Thymus (tissue), 11 donors: ENCODE measurements at regions not wholly inside any gene's neighbourhood (a gene's known extent, or its start where the extent isn't known, plus 50 kb on each side); places are given as distances from the start of the nearest gene placed in this dataset.
"Not testable (repeated sequence)": the region's sequence is repeated elsewhere in the genome, so short reads cannot be mapped to it uniquely, and the experiment has no call there.

ENCODE experiments used
- DNase-seq, 9 donors: peaks; one replicate each; pipeline ENCODE4 v3.0.0-alpha.2; 2013; ENCODE audit warnings: low spot score in 9 of 9, low read depth in 6 of 9, missing footprints in 1 of 9
- H3K27ac ChIP-seq, 2 donors: one replicate each; pipeline ENCODE4 v1.5.1; 2013; ENCODE audit warnings: control low read depth in 1 of 2, low read depth in 1 of 2, low read length in 1 of 2, mild to moderate bottlenecking in 1 of 2, moderate library complexity in 1 of 2
- H3K27me3 ChIP-seq, 2 donors: one replicate each; pipeline ENCODE4 v1.5.1; 2013; ENCODE audit warnings: low read length in 1 of 2; ENCODE audit not compliant: control insufficient read depth in 2 of 2, insufficient read depth in 1 of 2
- H3K36me3 ChIP-seq, 2 donors: one replicate each; pipeline ENCODE4 v1.5.1; 2013; ENCODE audit warnings: low read length in 1 of 2, mild to moderate bottlenecking in 1 of 2, moderate library complexity in 1 of 2; ENCODE audit not compliant: control insufficient read depth in 2 of 2, insufficient read depth in 2 of 2
- H3K4me1 ChIP-seq, 2 donors: one replicate each; pipeline ENCODE4 v1.5.1; 2013; ENCODE audit warnings: low read length in 2 of 2; ENCODE audit not compliant: control insufficient read depth in 2 of 2, insufficient read depth in 2 of 2
- H3K4me3 ChIP-seq, 2 donors: one replicate each; pipeline ENCODE4 v1.5.1; 2013; ENCODE audit warnings: low read length in 2 of 2, control low read depth in 1 of 2, mild to moderate bottlenecking in 1 of 2
- H3K9me3 ChIP-seq, 2 donors: one replicate each; pipeline ENCODE4 v1.5.1; 2013; ENCODE audit warnings: low read length in 1 of 2, mild to moderate bottlenecking in 1 of 2; ENCODE audit not compliant: control insufficient read depth in 2 of 2, insufficient read depth in 1 of 2
- WGBS: extraction: QIAGEN DNeasy Blood & Tissue Kit; methylation state at CpG from one replicate; pipeline ENCODE4 v1.1.7; 2013; 5-methylcytosine and 5-hydroxymethylcytosine counted together
- donor health status: healthy.

DNA sequence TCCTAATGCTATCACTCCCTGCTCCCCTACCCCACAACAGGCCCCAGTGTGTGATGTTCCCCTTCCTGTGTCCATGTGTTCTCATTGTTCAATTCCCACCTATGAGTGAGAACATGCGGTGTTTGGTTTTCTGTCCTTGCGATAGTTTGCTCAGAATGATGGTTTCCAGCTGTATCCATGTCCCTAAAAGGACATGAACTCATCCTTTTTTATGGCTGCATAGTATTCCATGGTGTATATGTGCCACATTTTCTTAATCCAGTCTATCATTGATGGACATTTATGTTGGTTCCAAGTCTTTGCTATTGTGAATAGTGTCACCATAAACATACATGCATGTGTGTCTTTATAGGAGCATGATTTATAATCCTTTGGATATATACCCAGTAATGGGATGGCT lies 80.4 kb upstream of the B3GAT1 start:
- not testable (repeated sequence) for H3K36me3 ChIP-seq, H3K4me3 ChIP-seq, H3K9me3 ChIP-seq, DNase-seq, H3K27me3 ChIP-seq, H3K27ac ChIP-seq, H3K4me1 ChIP-seq
- WGBS = 94% methylated on average over 2 of the region's 2 CpGs

GRCh38 chr11:134489728-134490127 lies 77.7 kb upstream of the B3GAT1 start:
- no peaks in the 10 kb centered on the region for H3K36me3 ChIP-seq
- DNase-seq = no peak

GRCh38 chr11:134488913-134489312 lies 76.9 kb upstream of the B3GAT1 start:
- Histone ChIP-seq H3K4me3 (no peak overlapping the region), H3K36me3 (no peaks in the 10 kb centered on the region), H3K27me3 (no peaks in the 10 kb centered on the region), H3K27ac (no peak overlapping the region), H3K9me3 (no peaks in the 10 kb centered on the region), H3K4me1 (no peaks in the 10 kb centered on the region)
- WGBS = 84% methylated on average over 9 of the region's 9 CpGs
- DNase-seq = no peak

More at GRCh38 chr11:134489728-134490127, 77.7 kb upstream of the B3GAT1 start:
- H3K27ac ChIP-seq = no peak overlapping the region
- no peaks in the 10 kb centered on the region for H3K27me3 ChIP-seq
- H3K4me1 ChIP-seq = no peaks in the 10 kb centered on the region
- H3K4me3 ChIP-seq = no peak overlapping the region
- H3K9me3 ChIP-seq = no peaks in the 10 kb centered on the region
- 70% methylated on average over 5 of the region's 5 CpGs for WGBS

DNA sequence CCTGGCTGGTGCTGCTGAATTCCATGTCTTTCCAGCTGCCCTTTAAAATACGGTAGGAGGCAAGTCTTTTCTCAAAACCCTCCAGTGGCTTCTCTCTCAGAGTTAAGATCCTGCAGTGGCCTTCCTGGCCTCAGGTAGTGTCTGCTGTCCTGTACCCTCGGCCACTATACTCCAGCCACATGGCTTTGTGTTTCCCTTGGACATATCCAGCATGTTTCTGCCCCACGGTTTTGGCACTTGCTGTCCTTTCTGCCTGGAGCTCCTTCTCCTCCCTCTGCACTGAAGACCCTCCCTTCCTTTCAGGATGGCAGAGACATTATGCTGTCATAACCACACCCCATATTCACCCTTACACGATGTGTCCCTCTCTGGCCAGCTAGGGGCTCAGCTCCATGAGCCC lies 76.5 kb upstream of the B3GAT1 start:
- Histone ChIP-seq H3K4me3 (no peak overlapping the region), H3K4me1 (no peaks in the 10 kb centered on the region), H3K27me3 (no peaks in the 10 kb centered on the region), H3K9me3 (no peaks in the 10 kb centered on the region), H3K36me3 (no peaks in the 10 kb centered on the region), H3K27ac (no peak overlapping the region)
- DNase-seq = no peak
- WGBS = 75% methylated on average over 4 of the region's 4 CpGs

- H3K27me3 ChIP-seq = no peaks in the 10 kb centered on the region
- H3K36me3 ChIP-seq = no peaks in the 10 kb centered on the region
- H3K9me3 ChIP-seq = no peaks in the 10 kb centered on the region
- WGBS = 73% methylated on average over 3 of the region's 3 CpGs
- DNase-seq = no peak
- H3K4me1 ChIP-seq = no peaks in the 10 kb centered on the region
- H3K4me3 ChIP-seq = no peak overlapping the region
- no peak overlapping the region for H3K27ac ChIP-seq
Measured at GRCh38 chr11:134487696-134488095, 75.7 kb upstream of the B3GAT1 start.

DNA sequence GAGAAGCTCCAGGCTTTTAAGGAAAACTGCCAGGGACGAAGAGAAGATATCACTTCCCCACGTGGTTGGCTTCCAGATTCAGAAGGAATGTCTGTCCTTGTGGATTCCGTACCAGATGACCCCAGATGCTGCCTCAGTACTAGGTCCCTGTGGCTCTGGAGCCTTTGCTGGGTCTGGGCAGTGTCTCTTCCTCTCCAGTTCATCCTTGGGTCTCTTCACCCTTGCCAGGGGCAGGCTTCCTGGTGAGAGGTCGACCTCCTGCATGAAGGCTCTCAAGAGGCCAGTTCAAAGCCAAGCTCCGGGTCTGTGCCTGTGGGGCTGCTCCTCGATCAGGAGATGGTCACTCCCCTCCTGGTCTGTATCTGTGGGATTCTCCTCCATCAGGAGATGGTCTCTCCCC lies 74.7 kb upstream of the B3GAT1 start:
- Histone ChIP-seq H3K4me1 (no peaks in the 10 kb centered on the region), H3K9me3 (no peaks in the 10 kb centered on the region), H3K27me3 (no peaks in the 10 kb centered on the region), H3K4me3 (no peak overlapping the region), H3K36me3 (no peaks in the 10 kb centered on the region), H3K27ac (no peak overlapping the region)
- 80% methylated on average over 6 of the region's 6 CpGs for WGBS
- no peak for DNase-seq

- DNase-seq = no peak
- Histone ChIP-seq H3K4me3 (no peak overlapping the region), H3K9me3 (no peaks in the 10 kb centered on the region), H3K4me1 (no peaks in the 10 kb centered on the region), H3K27ac (no peak overlapping the region), H3K36me3 (no peaks in the 10 kb centered on the region), H3K27me3 (no peaks in the 10 kb centered on the region)
- WGBS = 89% methylated on average over 11 of the region's 11 CpGs
Measured at GRCh38 chr11:134486106-134486505, 74.1 kb upstream of the B3GAT1 start.

- H3K4me3 ChIP-seq = no peak overlapping the region
- DNase-seq = no peak
- no peak overlapping the region for H3K27ac ChIP-seq
- no peaks in the 10 kb centered on the region for H3K9me3 ChIP-seq
- H3K27me3 ChIP-seq = no peaks in the 10 kb centered on the region
- H3K36me3 ChIP-seq = no peaks in the 10 kb centered on the region
- H3K4me1 ChIP-seq = no peaks in the 10 kb centered on the region
- 82% methylated on average over 5 of the region's 5 CpGs for WGBS
Measured at GRCh38 chr11:134485316-134485715, 73.3 kb upstream of the B3GAT1 start.

GRCh38 chr11:134483857-134484256 lies 71.8 kb upstream of the B3GAT1 start:
- no peaks in the 10 kb centered on the region for H3K9me3 ChIP-seq
- H3K4me1 ChIP-seq = no peaks in the 10 kb centered on the region
- no peak overlapping the region for H3K4me3 ChIP-seq
- DNase-seq = no peak
- H3K36me3 ChIP-seq = no peaks in the 10 kb centered on the region
- H3K27me3 ChIP-seq = no peaks in the 10 kb centered on the region
- 90% methylated on average over 4 of the region's 4 CpGs for WGBS
- H3K27ac ChIP-seq = no peak overlapping the region

- no peak for DNase-seq
- WGBS = 95% methylated on average over 14 of the region's 14 CpGs
- Histone ChIP-seq H3K27ac (no peak overlapping the region), H3K36me3 (no peaks in the 10 kb centered on the region), H3K4me3 (no peak overlapping the region), H3K27me3 (peaks cover 0 to under 1% of the 10 kb centered on the region in 2 donors), H3K9me3 (no peaks in the 10 kb centered on the region), H3K4me1 (no peaks in the 10 kb centered on the region)
Measured at GRCh38 chr11:134483291-134483690, 71.2 kb upstream of the B3GAT1 start.
